SK-N-SH (cell line): ENCODE measurements at regions not wholly inside any gene's neighbourhood (a gene's known extent, or its start where the extent isn't known, plus 50 kb on each side); places are given as distances from the start of the nearest gene placed in this dataset.

Experiments used
- CTCF ChIA-PET: fragments of 300-600, 350-600 bp; formaldehyde crosslinking; extraction: SDS; loops from one replicate; lab custom pipeline; 2021; lab: Yijun Ruan, JAX
- POLR2A ChIA-PET: fragments of 350-600 bp; sonication (Branson Sonifier 250); formaldehyde crosslinking; extraction: SDS; loops from one replicate; lab custom pipeline; 2020; ENCODE audit warnings: antibody characterized with exemption, inconsistent platforms; lab: Yijun Ruan, JAX
- DNase-seq: peaks from one replicate; pipeline ENCODE4 v3.0.0; 2012
- H2AFZ ChIP-seq: fragments of 200-600 bp; sonication (generic); 2 replicates; pipeline ENCODE4 v1.8.1; 2016; ENCODE audit warnings: antibody characterized with exemption, mild to moderate bottlenecking, low read depth
- H3F3A ChIP-seq: fragments of 200-600 bp; sonication (generic); replicated peaks from 2 replicates; pipeline ENCODE3; 2016; ENCODE audit warnings: antibody characterized with exemption, mild to moderate bottlenecking; ENCODE audit not compliant: insufficient read depth
- H3K27ac ChIP-seq, 2 experiments: fragments of 200-500 bp in 1 of 2; fragments of 200-600 bp in 1 of 2; sonication (Bioruptor generic) in 1 of 2; sonication (generic), shearing (Covaris generic) in 1 of 2; 2 replicates each; pipeline versions ENCODE4 v1.5.1 to v1.6.1; 2014 to 2016; ENCODE audit warnings: low read depth in 2 of 2, inconsistent platforms in 1 of 2, low read length in 1 of 2, mild to moderate bottlenecking in 1 of 2, mixed read lengths in 1 of 2
- H3K27me3 ChIP-seq: fragments of 200-600 bp; sonication (generic), shearing (Covaris generic); 2 replicates; pipeline ENCODE4 v1.6.1; 2016; ENCODE audit warnings: mixed run types; ENCODE audit not compliant: insufficient read depth
- H3K36me3 ChIP-seq, 2 experiments: fragments of 200-500 bp in 1 of 2; fragments of 200-600 bp in 1 of 2; sonication (Bioruptor generic) in 1 of 2; sonication (generic) in 1 of 2; replicated peaks in 1 of 2; 2 replicates each; pipeline versions ENCODE3 to v1.5.1; 2014 to 2016; ENCODE audit warnings: low read length in 1 of 2, mild to moderate bottlenecking in 1 of 2; ENCODE audit not compliant: insufficient read depth in 2 of 2, control insufficient read depth in 1 of 2
- H3K4me1 ChIP-seq, 2 experiments: fragments of 200-500 bp in 1 of 2; fragments of 200-600 bp in 1 of 2; sonication (Bioruptor generic) in 1 of 2; sonication (generic), shearing (Covaris generic) in 1 of 2; 2 replicates each; pipeline versions ENCODE4 v1.5.1 to v1.6.1; 2014 to 2016; ENCODE audit warnings: low read depth in 1 of 2, low read length in 1 of 2, mixed run types in 1 of 2; ENCODE audit not compliant: insufficient read depth in 2 of 2, control insufficient read depth in 1 of 2
- H3K4me2 ChIP-seq: fragments of 200-600 bp; sonication (generic), shearing (Covaris generic); 2 replicates; pipeline ENCODE4 v1.6.1; 2017; ENCODE audit warnings: mixed run types
- H3K4me3 ChIP-seq, 2 experiments: fragments of 200-500 bp in 1 of 2; fragments of 200-600 bp in 1 of 2; sonication (Bioruptor generic) in 1 of 2; sonication (generic), shearing (Covaris generic) in 1 of 2; 2 replicates each; pipeline versions ENCODE4 v1.5.1 to v1.8.1; 2014 to 2016; ENCODE audit warnings: low read depth in 2 of 2, inconsistent platforms in 1 of 2, low read length in 1 of 2, mild to moderate bottlenecking in 1 of 2, mixed read lengths in 1 of 2, moderate library complexity in 1 of 2
- H3K79me2 ChIP-seq: fragments of 200-600 bp; sonication (generic); 2 replicates; pipeline ENCODE4 v1.8.1; 2017; ENCODE audit warnings: mild to moderate bottlenecking; ENCODE audit not compliant: insufficient read depth
- H3K9ac ChIP-seq: fragments of 200-600 bp; sonication (generic); 2 replicates; pipeline ENCODE4 v1.6.1; 2017; ENCODE audit warnings: mixed run types
- H3K9me2 ChIP-seq: fragments of 200-600 bp; sonication (generic); 2 replicates; pipeline ENCODE4 v1.6.1; 2017; ENCODE audit warnings: mixed run types
- H3K9me3 ChIP-seq: fragments of 200-600 bp; sonication (generic); 2 replicates; pipeline ENCODE4 v1.6.1; 2017; ENCODE audit warnings: mixed run types, mild to moderate bottlenecking, moderate library complexity
- H4K20me1 ChIP-seq: fragments of 200-600 bp; sonication (generic); 2 replicates; pipeline ENCODE4 v1.6.1; 2017; ENCODE audit warnings: mild to moderate bottlenecking, mixed run types; ENCODE audit not compliant: insufficient read depth
- EP300 ChIP-seq, 2 experiments: IDR thresholded peaks; 2 replicates each; pipeline versions ENCODE4 v1.4.0 to v1.6.1; 2012; ENCODE audit warnings: borderline replicate concordance in 1 of 2, low read depth in 1 of 2, low read length in 1 of 2
- FOSL2 ChIP-seq: IDR thresholded peaks from 2 replicates; pipeline ENCODE4 v1.4.0; 2012; ENCODE audit warnings: low read depth, mild to moderate bottlenecking, moderate library complexity, borderline replicate concordance
- FOXM1 ChIP-seq: IDR thresholded peaks from 2 replicates; pipeline ENCODE4 v1.4.0; 2012; ENCODE audit warnings: low read depth, mild to moderate bottlenecking
- GABPA ChIP-seq: IDR thresholded peaks from 2 replicates; pipeline ENCODE4 v1.4.0; 2012; ENCODE audit warnings: low read depth, mild to moderate bottlenecking
- MAX ChIP-seq: IDR thresholded peaks from 2 replicates; pipeline ENCODE4 v1.4.0; 2012; ENCODE audit warnings: low read depth
- NFIC ChIP-seq: IDR thresholded peaks from 2 replicates; pipeline ENCODE4 v1.4.0; 2012; ENCODE audit warnings: borderline replicate concordance
- PBX3 ChIP-seq: IDR thresholded peaks from 2 replicates; pipeline ENCODE4; 2012
- RCOR1 ChIP-seq: fragments of 150-350 bp; IDR thresholded peaks from 2 replicates; pipeline ENCODE4 v1.6.1; 2017; ENCODE audit warnings: antibody characterized with exemption, low read length
- RXRA ChIP-seq: IDR thresholded peaks from 2 replicates; pipeline ENCODE4 v1.4.0; 2012; ENCODE audit warnings: low read depth, mild to moderate bottlenecking, borderline replicate concordance
- YY1 ChIP-seq: IDR thresholded peaks from 2 replicates; pipeline ENCODE4 v1.4.0; 2012; ENCODE audit warnings: low read depth, mild to moderate bottlenecking
- WGBS: methylation state at CpG from one replicate; pipeline ENCODE4 v1.1.6; 2017; ENCODE audit warnings: low lambda C conversion rate; 5-methylcytosine and 5-hydroxymethylcytosine counted together

GRCh38 chr6:56804996-56805395 is 149.9 kb upstream of the BEND6 start:
- peak overlapping the region in 1 of 2 experiments; percentile 71; a peak in 2 of 4 replicates for H3K27ac ChIP-seq
- no peaks in the 10 kb centered on the region for H3K9me3 ChIP-seq
- CTCF ChIA-PET, result no interaction called here
- DNase-seq, result no peak
- H3K9ac ChIP-seq, result no peak overlapping the region; the same call in 1 of the 2 replicates
- H3K79me2 ChIP-seq, result peaks cover 100% of the 10 kb centered on the region
- POLR2A ChIA-PET, result no interaction called here
- H3K36me3 ChIP-seq, result peaks cover 0 to 8% of the 10 kb centered on the region in 2 experiments
- peaks cover 31% of the 10 kb centered on the region for H3F3A ChIP-seq
- no peak overlapping the region for H2AFZ ChIP-seq
- H3K27me3 ChIP-seq, result no peaks in the 10 kb centered on the region
- TF ChIP-seq FOXM1, result no peak
- peak; percentile 47 for TF ChIP-seq PBX3
- TF ChIP-seq FOSL2, result peak; percentile 28; the same call in 1 of the 2 replicates
- TF ChIP-seq NFIC, result 0 out of 2 replicates have a peak, but pooled peaks have one; percentile 14
- peaks cover 25 to 50% of the 10 kb centered on the region in 2 experiments for H3K4me1 ChIP-seq
- H3K4me2 ChIP-seq, result no peak overlapping the region
- no peak overlapping the region for H3K4me3 ChIP-seq
- no peaks in the 10 kb centered on the region for H3K9me2 ChIP-seq
- WGBS, result 5% methylated on average over 1 of the region's 1 CpG
- H4K20me1 ChIP-seq, result peaks cover 96% of the 10 kb centered on the region

- DNase-seq, result no peak
- peaks cover 96% of the 10 kb centered on the region for H4K20me1 ChIP-seq
- H3K27me3 ChIP-seq, result no peaks in the 10 kb centered on the region
- ChIA-PET POLR2A (no interaction called here), CTCF (interaction anchor here (0.7 to 2.4 kb wide), 4 partner anchors 11 to 99 kb away, joined by 3 to 8 read pairs (median 4); no protein-coding TSS in a partner anchor)
- H3F3A ChIP-seq, result peaks cover 32% of the 10 kb centered on the region
- peaks cover 100% of the 10 kb centered on the region for H3K79me2 ChIP-seq
- peaks cover 0 to 8% of the 10 kb centered on the region in 2 experiments for H3K36me3 ChIP-seq
- H3K9ac ChIP-seq, result no peak overlapping the region
- H3K9me2 ChIP-seq, result no peaks in the 10 kb centered on the region
- peaks cover 19 to 44% of the 10 kb centered on the region in 2 experiments for H3K4me1 ChIP-seq
- 0 out of 2 replicates have a peak overlapping the region, but pooled peaks have one; percentile 5 for H3K4me2 ChIP-seq
- no peak for TF ChIP-seq YY1
- TF ChIP-seq RXRA, result peak; percentile 38; the same call in 1 of the 2 replicates
- no peak for TF ChIP-seq RCOR1
- no peak for TF ChIP-seq GABPA
- no peak for TF ChIP-seq MAX
- TF ChIP-seq NFIC, result peak; percentile 16; the same call in 1 of the 2 replicates
- 0 out of 4 replicates have a peak, but pooled peaks of 1 of the 2 experiments have one; percentile 20 for TF ChIP-seq EP300 (IDR thresholded peaks at IDR 0.05; ENCODE audit: borderline replicate concordance in 1 of 2, low read depth in 1 of 2, low read length in 1 of 2)
- TF ChIP-seq FOSL2, result no peak
- TF ChIP-seq, all 33 proteins: peak for 3
- WGBS, result 31% methylated on average over 2 of the region's 2 CpGs
- H3K27ac ChIP-seq, result peak overlapping the region in 1 of 2 experiments; percentile 71; a peak in 2 of 4 replicates
- no peak overlapping the region for H3K4me3 ChIP-seq
- H3K9me3 ChIP-seq, result no peaks in the 10 kb centered on the region
- H2AFZ ChIP-seq, result no peak overlapping the region
Measured at GRCh38 chr6:56803594-56803993, 151.3 kb upstream of the BEND6 start.
